IMR-90 (cell line): ENCODE measurements at regions not wholly inside any gene's neighbourhood (a gene's known extent, or its start where the extent isn't known, plus 50 kb on each side); places are given as distances from the start of the nearest gene placed in this dataset.

ENCODE experiments used
- ATAC-seq: fragments of 200-7000 bp; cut with Tn5 transposase; 2 replicates; pipeline ENCODE4 v1.9.1; 2020; ENCODE audit warnings: low read depth, mild to moderate bottlenecking, moderate library complexity
- BruUV-seq: library from RNA; stranded (reverse); fragments of 400-500 nt; replicated peaks from 2 replicates; lab custom pipeline; 2021; lab: Mats Ljungman, UMichigan
- CTCF ChIA-PET: fragments of 300-600 bp; formaldehyde crosslinking; extraction: SDS; loops from one replicate; lab custom pipeline; 2021; ENCODE audit warnings: antibody characterized with exemption; lab: Yijun Ruan, JAX
- POLR2A ChIA-PET: fragments of 300-600 bp; sonication (Branson Sonifier 250); formaldehyde crosslinking; loops from one replicate; lab custom pipeline; 2022; ENCODE audit warnings: antibody characterized with exemption; ENCODE audit not compliant: unreplicated experiment; lab: Charles Lee
- DNase-seq: peaks from one replicate; pipeline ENCODE4 v3.0.0; 2013
- H2AFZ ChIP-seq: replicated peaks from 2 replicates; pipeline ENCODE3; 2013; ENCODE audit warnings: low read length, mild to moderate bottlenecking; ENCODE audit not compliant: poor library complexity
- H2AK5ac ChIP-seq: 2 replicates; pipeline ENCODE4 v1.6.1; 2013; ENCODE audit warnings: low read depth, low read length, inconsistent platforms
- H2AK9ac ChIP-seq: replicated peaks from 2 replicates; pipeline ENCODE3; 2013; ENCODE audit warnings: mild to moderate bottlenecking, low read depth, low read length, moderate library complexity; ENCODE audit not compliant: poor library complexity
- H2BK120ac ChIP-seq: 2 replicates; pipeline ENCODE4 v1.6.1; 2013; ENCODE audit warnings: low read depth, low read length, inconsistent platforms
- H2BK15ac ChIP-seq: 3 replicates; pipeline ENCODE4 v1.6.1; 2013; ENCODE audit warnings: low read depth, low read length, inconsistent platforms
- H2BK20ac ChIP-seq: 2 replicates; pipeline ENCODE4 v1.6.1; 2013; ENCODE audit warnings: low read depth, mild to moderate bottlenecking, inconsistent platforms, low read length, moderate library complexity
- H2BK5ac ChIP-seq: 2 replicates; pipeline ENCODE4 v1.6.1; 2013; ENCODE audit warnings: mild to moderate bottlenecking, low read depth, low read length, inconsistent platforms; ENCODE audit not compliant: poor library complexity, severe bottlenecking
- H3K14ac ChIP-seq: replicated peaks from 2 replicates; pipeline ENCODE4 v1.6.1; 2013; ENCODE audit warnings: low read depth, low read length, inconsistent platforms
- H3K18ac ChIP-seq: 2 replicates; pipeline ENCODE4 v1.6.1; 2013; ENCODE audit warnings: low read depth, low read length, control low read depth
- H3K23ac ChIP-seq: 2 replicates; pipeline ENCODE4 v1.6.1; 2013; ENCODE audit warnings: low read depth, low read length, inconsistent platforms
- H3K27ac ChIP-seq: 2 replicates; pipeline ENCODE4 v1.5.1; 2013; ENCODE audit warnings: mild to moderate bottlenecking, control low read depth, low read length; ENCODE audit not compliant: insufficient read depth
- H3K27me3 ChIP-seq: 2 replicates; pipeline ENCODE4 v1.6.1; 2013; ENCODE audit warnings: low read length; ENCODE audit not compliant: control insufficient read depth, insufficient read depth
- H3K36me3 ChIP-seq: 2 replicates; pipeline ENCODE4 v1.6.1; 2013; ENCODE audit warnings: low read length, mixed read lengths; ENCODE audit not compliant: control insufficient read depth, insufficient read depth
- H3K4ac ChIP-seq: 2 replicates; pipeline ENCODE4 v1.6.1; 2013; ENCODE audit warnings: low read depth, low read length, inconsistent platforms
- H3K4me1 ChIP-seq: 2 replicates; pipeline ENCODE4 v1.6.1; 2013; ENCODE audit warnings: low read length, mixed read lengths; ENCODE audit not compliant: control insufficient read depth, insufficient read depth
- H3K4me2 ChIP-seq: 2 replicates; pipeline ENCODE4 v1.6.1; 2013; ENCODE audit warnings: low read depth, mild to moderate bottlenecking, control low read depth, low read length, moderate library complexity
- H3K4me3 ChIP-seq: 2 replicates; pipeline ENCODE4 v1.5.1; 2013; ENCODE audit warnings: low read depth, mild to moderate bottlenecking, control low read depth, low read length, moderate library complexity; ENCODE audit not compliant: insufficient read depth
- H3K56ac ChIP-seq: 2 replicates; pipeline ENCODE4 v1.6.1; 2013; ENCODE audit warnings: low read length, inconsistent platforms; ENCODE audit not compliant: insufficient read depth; ENCODE audit errors: extremely low read depth
- H3K79me1 ChIP-seq, 2 experiments: 2 replicates each; pipeline ENCODE4 v1.6.1; 2013; ENCODE audit warnings: low read length in 2 of 2, inconsistent platforms in 1 of 2, low read depth in 1 of 2
- H3K9ac ChIP-seq: 2 replicates; pipeline ENCODE4 v1.6.1; 2013; ENCODE audit warnings: low read depth, low read length, control low read depth
- H3K9me1 ChIP-seq: 2 replicates; pipeline ENCODE4 v1.6.1; 2013; ENCODE audit warnings: low read length, inconsistent platforms; ENCODE audit not compliant: insufficient read depth
- H3K9me3 ChIP-seq: 2 replicates; pipeline ENCODE4 v1.6.1; 2013; ENCODE audit warnings: low read length; ENCODE audit not compliant: control insufficient read depth, insufficient read depth
- H4K20me1 ChIP-seq: 2 replicates; pipeline ENCODE4 v1.6.1; 2013; ENCODE audit warnings: low read length, inconsistent platforms; ENCODE audit not compliant: insufficient read depth
- H4K5ac ChIP-seq: 2 replicates; pipeline ENCODE4 v1.6.1; 2013; ENCODE audit warnings: mild to moderate bottlenecking, low read depth, low read length, control low read depth
- H4K8ac ChIP-seq, 2 experiments: 2 replicates each; pipeline ENCODE4 v1.6.1; 2013; ENCODE audit warnings: low read depth in 2 of 2, low read length in 2 of 2, control low read depth in 1 of 2, inconsistent platforms in 1 of 2
- H4K91ac ChIP-seq: 2 replicates; pipeline ENCODE4 v1.6.1; 2013; ENCODE audit warnings: low read depth, low read length, inconsistent platforms; ENCODE audit not compliant: insufficient read depth
- ELK1 ChIP-seq: fragments of 150-350 bp; IDR thresholded peaks from 2 replicates; pipeline ENCODE4 v1.6.1; 2016; ENCODE audit warnings: low read depth, mild to moderate bottlenecking, low read length, moderate library complexity, borderline replicate concordance
- FOS ChIP-seq: fragments of 150-350 bp; IDR thresholded peaks from 2 replicates; pipeline ENCODE4 v1.6.1; 2016; ENCODE audit warnings: low read depth, low read length
- MAFK ChIP-seq: IDR thresholded peaks from 2 replicates; pipeline ENCODE4 v1.6.1; 2012; ENCODE audit warnings: low read depth, low read length, improper control_type of control experiment
- MXI1 ChIP-seq: IDR thresholded peaks from 2 replicates; pipeline ENCODE4 v1.6.1; 2012; ENCODE audit warnings: low read depth, mild to moderate bottlenecking, low read length, moderate library complexity, borderline replicate concordance
- RFX5 ChIP-seq: IDR thresholded peaks from 2 replicates; pipeline ENCODE4 v1.8.0; 2012; ENCODE audit warnings: low read depth, mild to moderate bottlenecking, low read length, moderate library complexity
- SMC3 ChIP-seq: fragments of 150-350 bp; IDR thresholded peaks from 2 replicates; pipeline ENCODE4 v1.6.1; 2016; ENCODE audit warnings: low read depth, mild to moderate bottlenecking, antibody characterized with exemption, low read length, moderate library complexity
- USF2 ChIP-seq: fragments of 150-350 bp; IDR thresholded peaks from 2 replicates; pipeline ENCODE4 v1.6.1; 2017; ENCODE audit warnings: mild to moderate bottlenecking, antibody characterized with exemption, low read length, low read depth
- WGBS, 2 experiments: methylation state at CpG; one replicate each; pipeline versions ENCODE4 v1.1.5 to v1.1.7; 2013; ENCODE audit warnings: missing lambda C conversion rate in 2 of 2; ENCODE audit not compliant: insufficient read length in 1 of 2; ENCODE audit errors: extremely low coverage in 2 of 2; 5-methylcytosine and 5-hydroxymethylcytosine counted together
- dilution Hi-C: fragments of 300-500 bp; cut with HindIII; formaldehyde crosslinking; loops from one replicate; pipeline ENCODE4 v1.14.3; 2018; ENCODE audit warnings: low sequenced_read_pairs; ENCODE audit not compliant: unreplicated experiment
- in situ Hi-C: fragments of 300-500 bp; cut with MboI; formaldehyde crosslinking; loops from 3 replicates; pipeline ENCODE4 v1.14.3; 2019; ENCODE audit warnings: low sequenced_read_pairs, inconsistent platforms, mixed read lengths
- intact Hi-C: fragments of 100-400 bp; cut with micrococcal nuclease; formaldehyde crosslinking; loops from 2 replicates; pipeline ENCODE4 v1.10.0; 2022

GRCh38 chr15:95520922-95521321 is 809.6 kb upstream of the NR2F2 start:
- ChIA-PET CTCF (no interaction called here), POLR2A (no interaction called here)
- Histone ChIP-seq H2AK5ac (no peak overlapping the region), H2BK120ac (no peak overlapping the region), H3K36me3 (no peaks in the 10 kb centered on the region), H4K5ac (no peak overlapping the region), H4K20me1 (no peaks in the 10 kb centered on the region), H3K23ac (no peak overlapping the region), H3K56ac (no peak overlapping the region), H2AK9ac (no peak overlapping the region), H3K4ac (no peak overlapping the region), H3K4me2 (no peak overlapping the region), H2BK5ac (no peak overlapping the region), H3K18ac (no peak overlapping the region), H3K14ac (no peak overlapping the region), H3K79me1 (no peaks in the 10 kb centered on the region), H4K91ac (no peak overlapping the region), H3K27ac (no peak overlapping the region), H2BK15ac (no peak overlapping the region), H2BK20ac (no peak overlapping the region), H3K9ac (no peak overlapping the region), H3K9me3 (no peaks in the 10 kb centered on the region), H3K4me3 (no peak overlapping the region), H4K8ac (no peak overlapping the region), H3K9me1 (no peaks in the 10 kb centered on the region), H3K27me3 (no peaks in the 10 kb centered on the region), H2AFZ (no peak overlapping the region), H3K4me1 (no peaks in the 10 kb centered on the region)
- BruUV-seq: no TSS peak
- dilution Hi-C loops (no loop called here), in situ Hi-C loops (no loop called here), intact Hi-C loops (no loop called here)
- no CpG with 5 or more reads among the region's 4 CpGs for WGBS, 2 experiments
- no peak for ATAC-seq
- TF ChIP-seq FOS (no peak), SMC3 (no peak), RFX5 (no peak), MAFK (no peak), ELK1 (no peak), MXI1 (no peak), USF2 (no peak)
- no peak for DNase-seq
